Stomach (tissue), 8 donors: ENCODE measurements at regions not wholly inside any gene's neighbourhood (a gene's known extent, or its start where the extent isn't known, plus 50 kb on each side); places are given as distances from the start of the nearest gene placed in this dataset.
A peak's percentile ranks its signal among the peaks of the same experiment; 100 is the strongest.

ENCODE experiments used
- DNase-seq, 2 donors: peaks; one replicate each; pipeline versions ENCODE4 v3.0.0 to v3.0.0-alpha.2; 2013 to 2019
- H3K27ac ChIP-seq, 5 donors: fragments of 200-600 bp in 4 of 5; sonication (generic) in 4 of 5; one replicate each; pipeline ENCODE4 v1.5.1; 2013 to 2019; ENCODE audit warnings: mild to moderate bottlenecking in 1 of 5, moderate library complexity in 1 of 5
- H3K27me3 ChIP-seq, 3 donors: fragments of 200-600 bp; sonication (generic); one replicate each; pipeline ENCODE4 v1.5.1; 2017 to 2019; ENCODE audit warnings: mixed run types in 1 of 3
- H3K36me3 ChIP-seq, 4 donors: fragments of 200-600 bp; sonication (generic); 1 replicate in 3 of 4; 2 replicates in 1 of 4; pipeline ENCODE4 v1.5.1; 2016 to 2019
- H3K4me1 ChIP-seq, 4 donors: fragments of 200-600 bp; sonication (generic); one replicate each; pipeline ENCODE4 v1.5.1; 2016 to 2019
- H3K4me3 ChIP-seq, 4 donors: fragments of 200-600 bp; sonication (generic) in 3 of 4; one replicate each; pipeline ENCODE4 v1.5.1; 2016 to 2019; ENCODE audit warnings: mild to moderate bottlenecking in 1 of 4
- H3K9me3 ChIP-seq, 4 donors: fragments of 200-600 bp; sonication (generic); one replicate each; pipeline ENCODE4 v1.5.1; 2016 to 2019
- EP300 ChIP-seq: sonication (generic); formaldehyde crosslinking; IDR thresholded peaks from one replicate; pipeline ENCODE4 v1.6.1; 2017; ENCODE audit warnings: antibody characterized with exemption
- POLR2A ChIP-seq, 4 donors: fragments of 450-650 bp; IDR thresholded peaks; one replicate each; pipeline ENCODE4 v1.6.1; 2016; ENCODE audit warnings: antibody characterized with exemption in 4 of 4, control low read depth in 2 of 4, mild to moderate bottlenecking in 1 of 4, moderate library complexity in 1 of 4
- POLR2AphosphoS5 ChIP-seq, 3 donors: sonication (generic); formaldehyde crosslinking; IDR thresholded peaks; one replicate each; pipeline ENCODE4 v1.6.1; 2016; ENCODE audit warnings: antibody characterized with exemption in 3 of 3
- WGBS, 5 donors: extraction: QIAGEN DNeasy Blood & Tissue Kit in 3 of 5; methylation state at CpG; one replicate each; pipeline versions ENCODE4 v1.1.5 to v1.1.7; 2013 to 2018; 5-methylcytosine and 5-hydroxymethylcytosine counted together
- intact Hi-C: fragments of 100-400 bp; cut with DNase I; formaldehyde crosslinking; loops from one replicate; pipeline ENCODE4 v1.15.1; 2023; ENCODE audit warnings: low total_unique reads
- TF ChIP-seq, protein P1 (sequence below), 7 experiments: fragments of 450-650 bp in 4 of 7; fragments of 200-600 bp in 3 of 7; sonication (generic) in 3 of 7; IDR thresholded peaks; one replicate each; pipeline ENCODE4 v1.5.1; 2016 to 2019; ENCODE audit warnings: antibody characterized with exemption in 7 of 7, control low read depth in 2 of 7, mild to moderate bottlenecking in 1 of 7
- donor health status: healthy with polysubstance abuse.
- donor health status: Bipolar disorder and iron deficiency.
- donor health status: healthy.

DNA sequence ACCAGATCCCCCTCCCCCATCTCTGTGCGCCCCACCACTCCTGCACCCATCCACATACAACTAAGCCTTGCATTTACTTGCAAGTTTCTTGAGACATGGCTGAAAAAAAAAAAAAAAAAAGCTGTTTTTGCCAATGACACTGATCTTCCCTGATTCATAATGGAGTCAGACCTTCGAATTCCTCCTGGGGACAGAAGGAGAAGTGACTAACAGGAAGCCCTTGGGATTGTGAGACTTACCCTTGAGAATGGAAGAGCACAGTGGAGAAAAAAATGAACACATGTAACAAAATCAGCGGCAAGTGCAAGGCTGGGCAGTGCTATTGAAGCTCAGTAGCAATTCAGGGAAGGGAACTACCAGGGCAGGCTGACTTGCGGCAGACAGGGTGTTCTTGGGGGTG lies 288.4 kb downstream of the BCOR start:
- intact Hi-C loops = no loop called here
- DNase-seq = no peak
- 64 to 83% (median 83%) methylated on average over 3 to 4 of the region's 4 CpGs for WGBS, 5 donors
- H3K27ac ChIP-seq = no peak overlapping the region
- TF ChIP-seq, protein P1, sequence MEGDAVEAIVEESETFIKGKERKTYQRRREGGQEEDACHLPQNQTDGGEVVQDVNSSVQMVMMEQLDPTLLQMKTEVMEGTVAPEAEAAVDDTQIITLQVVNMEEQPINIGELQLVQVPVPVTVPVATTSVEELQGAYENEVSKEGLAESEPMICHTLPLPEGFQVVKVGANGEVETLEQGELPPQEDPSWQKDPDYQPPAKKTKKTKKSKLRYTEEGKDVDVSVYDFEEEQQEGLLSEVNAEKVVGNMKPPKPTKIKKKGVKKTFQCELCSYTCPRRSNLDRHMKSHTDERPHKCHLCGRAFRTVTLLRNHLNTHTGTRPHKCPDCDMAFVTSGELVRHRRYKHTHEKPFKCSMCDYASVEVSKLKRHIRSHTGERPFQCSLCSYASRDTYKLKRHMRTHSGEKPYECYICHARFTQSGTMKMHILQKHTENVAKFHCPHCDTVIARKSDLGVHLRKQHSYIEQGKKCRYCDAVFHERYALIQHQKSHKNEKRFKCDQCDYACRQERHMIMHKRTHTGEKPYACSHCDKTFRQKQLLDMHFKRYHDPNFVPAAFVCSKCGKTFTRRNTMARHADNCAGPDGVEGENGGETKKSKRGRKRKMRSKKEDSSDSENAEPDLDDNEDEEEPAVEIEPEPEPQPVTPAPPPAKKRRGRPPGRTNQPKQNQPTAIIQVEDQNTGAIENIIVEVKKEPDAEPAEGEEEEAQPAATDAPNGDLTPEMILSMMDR (IDR thresholded peaks at IDR 0.05) = no peak
- TF ChIP-seq POLR2AphosphoS5 (IDR thresholded peaks at IDR 0.05) (no peak), EP300 (no peak), POLR2A (IDR thresholded peaks at IDR 0.05) (no peak)
- peaks cover 0 to 3% (median 0%) of the 10 kb centered on the region in 3 donors for H3K27me3 ChIP-seq
- no peaks in the 10 kb centered on the region for H3K9me3 ChIP-seq
- no peaks in the 10 kb centered on the region for H3K36me3 ChIP-seq
- H3K4me3 ChIP-seq = no peak overlapping the region
- H3K4me1 ChIP-seq = peaks cover 0 to 12% (median 6%) of the 10 kb centered on the region in 4 donors

DNA sequence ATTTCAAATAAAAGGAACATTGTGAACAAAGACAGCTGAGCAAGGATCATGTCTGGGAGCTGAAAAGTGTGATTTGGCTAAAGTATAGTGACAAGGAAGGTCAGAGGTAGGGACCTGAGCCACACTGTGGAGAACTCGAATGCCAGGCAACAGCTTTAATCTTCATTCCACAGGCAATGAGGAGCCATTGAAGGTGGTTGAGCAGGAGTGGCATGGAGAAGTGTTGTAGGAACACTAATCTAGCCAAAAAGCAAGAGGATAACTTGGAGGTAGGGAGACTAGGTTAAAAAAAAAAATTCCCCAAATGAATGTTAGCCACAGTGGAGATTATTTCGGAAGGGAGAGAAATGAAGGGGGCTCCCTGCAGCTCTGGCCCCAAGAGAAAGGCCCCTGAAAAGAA lies 286.9 kb downstream of the BCOR start:
- Histone ChIP-seq H3K9me3 (no peaks in the 10 kb centered on the region), H3K4me3 (no peak overlapping the region), H3K4me1 (peaks cover 0 to 20% (median 7%) of the 10 kb centered on the region in 4 donors), H3K27me3 (peaks cover 0 to 3% (median 0%) of the 10 kb centered on the region in 3 donors), H3K36me3 (no peaks in the 10 kb centered on the region), H3K27ac (no peak overlapping the region)
- no peak for DNase-seq
- WGBS, 5 donors = 76 to 89% (median 86%) methylated on average over 2 of the region's 2 CpGs
- TF ChIP-seq EP300 = no peak
- TF ChIP-seq POLR2AphosphoS5 (IDR thresholded peaks at IDR 0.05) = no peak
- TF ChIP-seq POLR2A (IDR thresholded peaks at IDR 0.05) = no peak
- TF ChIP-seq, protein P1 (IDR thresholded peaks at IDR 0.05) = no peak
- intact Hi-C loops = loop anchor here (10.0 kb wide), 1 partner anchor 56 kb away; no protein-coding TSS in a partner anchor

DNA sequence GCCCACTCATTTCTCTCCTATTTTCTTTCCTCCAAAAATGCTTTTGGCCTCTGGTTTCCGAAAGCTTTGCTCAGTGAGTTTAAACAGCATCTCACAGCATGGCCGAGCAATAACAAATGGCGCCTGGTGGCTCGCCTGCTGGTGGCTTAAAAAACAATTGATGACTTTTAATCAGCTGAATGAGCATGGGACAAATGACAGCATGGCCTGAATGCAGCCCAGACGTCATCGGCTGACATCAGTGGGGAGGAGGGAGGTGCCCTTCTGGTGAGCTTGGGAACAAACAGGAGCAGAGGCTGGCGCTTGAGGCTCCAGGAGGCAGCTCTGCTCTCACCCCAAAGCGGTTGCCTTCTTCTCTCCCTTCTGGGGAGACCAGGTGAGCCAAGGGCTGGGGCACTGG lies 286.4 kb downstream of the BCOR start:
- Histone ChIP-seq H3K27me3 (peaks cover 0 to 3% (median 0%) of the 10 kb centered on the region in 3 donors), H3K4me3 (no peak overlapping the region), H3K27ac (no peak overlapping the region), H3K9me3 (no peaks in the 10 kb centered on the region), H3K4me1 (peaks cover 0 to 20% (median 7%) of the 10 kb centered on the region in 4 donors), H3K36me3 (no peaks in the 10 kb centered on the region)
- 66 to 88% (median 87%) methylated on average over 8 of the region's 8 CpGs for WGBS, 5 donors
- peak in 1 of 2 donors; percentile 32 for DNase-seq
- intact Hi-C loops = loop anchor here (10.0 kb wide), 1 partner anchor 57 kb away; no protein-coding TSS in a partner anchor
- TF ChIP-seq, protein P1 (IDR thresholded peaks at IDR 0.05) = no peak
- TF ChIP-seq EP300 (no peak), POLR2AphosphoS5 (IDR thresholded peaks at IDR 0.05) (no peak), POLR2A (IDR thresholded peaks at IDR 0.05) (no peak)

DNA sequence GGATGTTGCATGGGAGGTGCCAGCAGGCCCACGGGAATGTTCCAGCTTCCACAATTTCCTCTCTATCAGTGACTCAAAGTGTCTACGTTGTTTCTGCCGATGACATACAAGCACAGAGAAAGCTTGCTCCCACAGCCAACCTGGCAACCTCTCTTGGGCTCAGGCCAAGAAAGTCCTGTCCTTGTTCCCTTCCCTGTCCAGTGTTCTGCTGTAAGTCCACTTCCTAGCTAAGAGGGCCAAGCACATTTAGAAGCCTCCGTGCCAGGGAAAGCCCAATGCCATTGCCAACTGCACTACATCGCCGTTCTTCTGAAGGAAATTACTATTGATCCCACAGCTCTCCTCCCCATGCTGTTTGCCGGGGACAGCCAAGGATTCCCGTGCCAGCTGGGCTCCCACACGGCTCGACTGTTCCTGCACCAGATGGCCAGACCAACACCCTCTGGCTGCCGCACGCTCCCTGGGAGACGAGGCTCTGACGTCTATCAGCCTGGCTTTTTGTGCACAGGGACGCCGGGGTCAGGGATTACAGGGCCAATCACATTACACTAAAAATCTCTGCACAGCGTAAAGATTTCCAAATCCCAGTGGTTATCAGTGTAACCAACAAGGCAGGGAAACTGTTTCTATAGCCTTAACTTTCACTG lies 284.0 kb downstream of the BCOR start:
- peak overlapping the region; percentile 16 to 62 (median 36) for H3K27ac ChIP-seq

More for the DNA sequence above, 284.0 kb downstream of the BCOR start:
- H3K9me3 ChIP-seq = no peaks in the 10 kb centered on the region
- peaks cover 0 to 7% (median under 1%) of the 10 kb centered on the region in 3 donors for H3K27me3 ChIP-seq
- H3K36me3 ChIP-seq = no peaks in the 10 kb centered on the region
- peak; percentile 65 to 69 for DNase-seq
- peaks cover 0 to 20% (median 12%) of the 10 kb centered on the region in 4 donors for H3K4me1 ChIP-seq
- 21 to 53% (median 34%) methylated on average over 10 to 17 of the region's 17 CpGs for WGBS, 5 donors
- intact Hi-C loops = loop anchor here (10.0 kb wide), 1 partner anchor 59 kb away; no protein-coding TSS in a partner anchor
- TF ChIP-seq, protein P1 (IDR thresholded peaks at IDR 0.05) = no peak
- peak; percentile 40 for TF ChIP-seq EP300
- TF ChIP-seq POLR2AphosphoS5 (IDR thresholded peaks at IDR 0.05) = peak in 2 of 3 donors; percentile 32 to 55
- H3K4me3 ChIP-seq = no peak overlapping the region
